ENCODE measurements at regions not wholly inside any gene's neighbourhood (a gene's known extent, or its start where the extent isn't known, plus 50 kb on each side); places are given as distances from the start of the nearest gene placed in this dataset.

DNA sequence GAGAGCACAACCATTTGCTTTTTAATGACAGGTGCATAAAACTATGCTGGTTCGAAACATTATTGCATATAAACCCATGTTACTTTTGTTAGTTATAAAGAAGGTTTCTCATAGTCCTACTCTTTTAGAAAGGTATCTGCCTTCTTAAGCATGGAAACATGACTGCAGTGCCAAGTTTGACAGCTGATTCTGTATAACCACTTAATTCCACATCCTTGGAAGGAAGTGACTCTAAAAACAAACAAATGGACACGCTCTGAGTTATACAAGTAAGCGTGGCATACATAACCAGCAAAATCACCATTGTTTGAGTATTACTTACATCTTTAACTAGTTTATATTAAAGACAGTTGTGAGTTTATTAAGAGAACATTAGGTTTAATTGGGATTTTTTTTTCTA, 125.0 kb upstream of the HDGFL1 start:
- TF ChIP-seq, protein P1, sequence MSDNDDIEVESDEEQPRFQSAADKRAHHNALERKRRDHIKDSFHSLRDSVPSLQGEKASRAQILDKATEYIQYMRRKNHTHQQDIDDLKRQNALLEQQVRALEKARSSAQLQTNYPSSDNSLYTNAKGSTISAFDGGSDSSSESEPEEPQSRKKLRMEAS (IDR thresholded peaks at IDR 0.05) = no peak
- TF ChIP-seq EGR1 (IDR thresholded peaks at IDR 0.05) (no peak), TAF1 (IDR thresholded peaks at IDR 0.05; ENCODE audit: low read depth) (no peak), TCF12 (IDR thresholded peaks at IDR 0.05; ENCODE audit: low read depth) (no peak), EP300 (IDR thresholded peaks at IDR 0.05; ENCODE audit: borderline replicate concordance) (no peak), RAD21 (IDR thresholded peaks at IDR 0.05; ENCODE audit: low read depth) (no peak), TEAD4 (IDR thresholded peaks at IDR 0.05) (no peak), YY1 (IDR thresholded peaks at IDR 0.05; ENCODE audit: low read depth) (no peak), CREB1 (IDR thresholded peaks at IDR 0.05; ENCODE audit: low read depth) (no peak)
- TF ChIP-seq, protein P2, sequence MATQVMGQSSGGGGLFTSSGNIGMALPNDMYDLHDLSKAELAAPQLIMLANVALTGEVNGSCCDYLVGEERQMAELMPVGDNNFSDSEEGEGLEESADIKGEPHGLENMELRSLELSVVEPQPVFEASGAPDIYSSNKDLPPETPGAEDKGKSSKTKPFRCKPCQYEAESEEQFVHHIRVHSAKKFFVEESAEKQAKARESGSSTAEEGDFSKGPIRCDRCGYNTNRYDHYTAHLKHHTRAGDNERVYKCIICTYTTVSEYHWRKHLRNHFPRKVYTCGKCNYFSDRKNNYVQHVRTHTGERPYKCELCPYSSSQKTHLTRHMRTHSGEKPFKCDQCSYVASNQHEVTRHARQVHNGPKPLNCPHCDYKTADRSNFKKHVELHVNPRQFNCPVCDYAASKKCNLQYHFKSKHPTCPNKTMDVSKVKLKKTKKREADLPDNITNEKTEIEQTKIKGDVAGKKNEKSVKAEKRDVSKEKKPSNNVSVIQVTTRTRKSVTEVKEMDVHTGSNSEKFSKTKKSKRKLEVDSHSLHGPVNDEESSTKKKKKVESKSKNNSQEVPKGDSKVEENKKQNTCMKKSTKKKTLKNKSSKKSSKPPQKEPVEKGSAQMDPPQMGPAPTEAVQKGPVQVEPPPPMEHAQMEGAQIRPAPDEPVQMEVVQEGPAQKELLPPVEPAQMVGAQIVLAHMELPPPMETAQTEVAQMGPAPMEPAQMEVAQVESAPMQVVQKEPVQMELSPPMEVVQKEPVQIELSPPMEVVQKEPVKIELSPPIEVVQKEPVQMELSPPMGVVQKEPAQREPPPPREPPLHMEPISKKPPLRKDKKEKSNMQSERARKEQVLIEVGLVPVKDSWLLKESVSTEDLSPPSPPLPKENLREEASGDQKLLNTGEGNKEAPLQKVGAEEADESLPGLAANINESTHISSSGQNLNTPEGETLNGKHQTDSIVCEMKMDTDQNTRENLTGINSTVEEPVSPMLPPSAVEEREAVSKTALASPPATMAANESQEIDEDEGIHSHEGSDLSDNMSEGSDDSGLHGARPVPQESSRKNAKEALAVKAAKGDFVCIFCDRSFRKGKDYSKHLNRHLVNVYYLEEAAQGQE (IDR thresholded peaks at IDR 0.05; ENCODE audit: low read depth) = no peak

Data from Ishikawa (cell line).